Neural cell (in vitro differentiated cells): ENCODE measurements at regions not wholly inside any gene's neighbourhood (a gene's known extent, or its start where the extent isn't known, plus 50 kb on each side); places are given as distances from the start of the nearest gene placed in this dataset.

Experiments used
- EP300 ChIP-seq: fragments of 450-650 bp; conservative IDR thresholded peaks from 2 replicates; pipeline ENCODE4 v1.6.1; 2014; ENCODE audit warnings: antibody characterized with exemption, mild to moderate bottlenecking, moderate library complexity; ENCODE audit not compliant: poor library complexity, severe bottlenecking
- EZH2 ChIP-seq: fragments of 200-600, 300-800 bp; shearing (Covaris generic), sonication (generic); IDR thresholded peaks from 2 replicates; pipeline ENCODE4 v1.6.1; 2014; ENCODE audit warnings: antibody characterized with exemption, low read length, borderline replicate concordance, mild to moderate bottlenecking; ENCODE audit not compliant: insufficient read depth, poor library complexity, severe bottlenecking
- POLR2AphosphoS5 ChIP-seq: IDR thresholded peaks from 2 replicates; pipeline ENCODE4 v1.6.1; 2012
- SMC3 ChIP-seq: fragments of 450-650 bp; conservative IDR thresholded peaks from 2 replicates; pipeline ENCODE4 v1.6.1; 2014; ENCODE audit warnings: antibody characterized with exemption, mild to moderate bottlenecking, moderate library complexity; ENCODE audit not compliant: poor library complexity
- TAF1 ChIP-seq: IDR thresholded peaks from 2 replicates; pipeline ENCODE4 v1.6.1; 2012; ENCODE audit warnings: low read depth

- TF ChIP-seq EP300 (no peak), SMC3 (no peak), EZH2 (no peak), TAF1 (no peak), POLR2AphosphoS5 (no peak)
These were observed 116.7 kb upstream of the F3 start for GRCh38 chr1:94658221-94658620.
